GM13976 (cell line): ENCODE measurements at regions not wholly inside any gene's neighbourhood (a gene's known extent, or its start where the extent isn't known, plus 50 kb on each side); places are given as distances from the start of the nearest gene placed in this dataset.

ENCODE experiments used
- DNase-seq: peaks from one replicate; pipeline ENCODE4 v3.0.0; 2012; ENCODE audit warnings: low spot score
- CTCF ChIP-seq: IDR thresholded peaks from 2 replicates; pipeline ENCODE4 v1.5.1; 2012; ENCODE audit warnings: borderline replicate concordance, mild to moderate bottlenecking; ENCODE audit not compliant: insufficient read depth; ENCODE audit errors: extremely low read depth, missing control alignments, control extremely low read depth
- in situ Hi-C: fragments of 300-500 bp; cut with MboI; formaldehyde crosslinking; loops from one replicate; pipeline ENCODE4 v1.12.0; 2022; ENCODE audit warnings: low sequenced_read_pairs, mixed read lengths, inconsistent platforms; ENCODE audit not compliant: unreplicated experiment

GRCh38 chr11:92057849-92058442, 166.7 kb upstream of the FAT3 start:
- no peak for DNase-seq

GRCh38 chr11:92053216-92053615, 171.4 kb upstream of the FAT3 start:
- in situ Hi-C loops: no loop called here
- no peak for TF ChIP-seq CTCF
- no peak for DNase-seq

More at GRCh38 chr11:92057849-92058442, 166.7 kb upstream of the FAT3 start:
- in situ Hi-C loops: no loop called here
- no peak for TF ChIP-seq CTCF

- DNase-seq: no peak
- TF ChIP-seq CTCF: no peak
- in situ Hi-C loops: no loop called here
Measured at GRCh38 chr11:92050305-92050704, 174.3 kb upstream of the FAT3 start.

GRCh38 chr11:92048415-92048814, 176.2 kb upstream of the FAT3 start:
- TF ChIP-seq CTCF: no peak
- in situ Hi-C loops: no loop called here
- no peak for DNase-seq

GRCh38 chr11:92046103-92046502, 178.5 kb upstream of the FAT3 start:
- in situ Hi-C loops: no loop called here
- TF ChIP-seq CTCF: no peak

GRCh38 chr11:92045301-92045700, 179.3 kb upstream of the FAT3 start:
- in situ Hi-C loops: no loop called here
- DNase-seq: no peak
- TF ChIP-seq CTCF: no peak

More at GRCh38 chr11:92046103-92046502, 178.5 kb upstream of the FAT3 start:
- no peak for DNase-seq
